GM23338 (cell line): ENCODE measurements at regions not wholly inside any gene's neighbourhood (a gene's known extent, or its start where the extent isn't known, plus 50 kb on each side); places are given as distances from the start of the nearest gene placed in this dataset.

ENCODE experiments used
- ATAC-seq: fragments of 200-7000 bp; cut with Tn5 transposase; 3 replicates; pipeline ENCODE4 v1.9.1; 2020
- DNase-seq: peaks from one replicate; pipeline ENCODE4 v3.0.0-alpha.2; 2015; ENCODE audit warnings: low spot score
- H2AFZ ChIP-seq: fragments of 200-600 bp; sonication (generic); 2 replicates; pipeline ENCODE4 v1.8.0; 2016; ENCODE audit warnings: antibody characterized with exemption, mild to moderate bottlenecking, moderate library complexity
- H3F3A ChIP-seq: fragments of 200-600 bp; sonication (generic); replicated peaks from 2 replicates; pipeline ENCODE4 v1.8.0; 2017; ENCODE audit warnings: antibody characterized with exemption, mixed run types, low read depth
- H3K27ac ChIP-seq: fragments of 200-600 bp; sonication (generic); 2 replicates; pipeline ENCODE4 v1.6.1; 2016; ENCODE audit warnings: low read depth
- H3K27me3 ChIP-seq: fragments of 200-600 bp; sonication (generic); 2 replicates; pipeline ENCODE4 v1.8.0; 2016; ENCODE audit warnings: mild to moderate bottlenecking, mixed run types, moderate library complexity; ENCODE audit not compliant: insufficient read depth
- H3K36me3 ChIP-seq: fragments of 200-600 bp; sonication (generic); 2 replicates; pipeline ENCODE4 v1.8.0; 2016; ENCODE audit warnings: mild to moderate bottlenecking; ENCODE audit not compliant: insufficient read depth
- H3K4me1 ChIP-seq: fragments of 200-600 bp; sonication (generic); 2 replicates; pipeline ENCODE4 v1.8.0; 2016; ENCODE audit warnings: mild to moderate bottlenecking, moderate library complexity; ENCODE audit not compliant: insufficient read depth
- H3K4me2 ChIP-seq: fragments of 200-600 bp; sonication (generic); 2 replicates; pipeline ENCODE4 v1.7.1; 2017; ENCODE audit warnings: mixed run types
- H3K4me3 ChIP-seq: fragments of 200-600 bp; sonication (generic); 2 replicates; pipeline ENCODE4 v1.6.1; 2016; ENCODE audit warnings: mixed run types
- H3K79me2 ChIP-seq: fragments of 200-600 bp; sonication (generic); replicated peaks from 2 replicates; pipeline ENCODE4 v1.8.0; 2017; ENCODE audit warnings: mild to moderate bottlenecking; ENCODE audit not compliant: insufficient read depth
- H3K9me2 ChIP-seq: fragments of 200-600 bp; sonication (generic); 2 replicates; pipeline ENCODE4 v1.8.0; 2017; ENCODE audit not compliant: insufficient read depth
- H4K20me1 ChIP-seq: fragments of 200-600 bp; sonication (generic); replicated peaks from 2 replicates; pipeline ENCODE4 v1.8.0; 2017; ENCODE audit warnings: mild to moderate bottlenecking; ENCODE audit not compliant: insufficient read depth
- H3K27ac Mint-ChIP-seq: 2 replicates; pipeline ENCODE4 v1.8.0; 2020; ENCODE audit warnings: inconsistent platforms, mild to moderate bottlenecking, moderate library complexity, mixed read lengths
- H3K27me3 Mint-ChIP-seq: 3 replicates; pipeline ENCODE4 v1.8.0; 2022; ENCODE audit warnings: low read depth, mild to moderate bottlenecking, moderate library complexity, mixed read lengths, inconsistent platforms; ENCODE audit not compliant: insufficient read depth, poor library complexity
- H3K36me3 Mint-ChIP-seq: 3 replicates; pipeline ENCODE4 v1.8.0; 2021; ENCODE audit warnings: low read depth, mild to moderate bottlenecking, inconsistent platforms, moderate library complexity, mixed read lengths
- H3K4me1 Mint-ChIP-seq: 3 replicates; pipeline ENCODE4 v1.8.0; 2020; ENCODE audit warnings: mild to moderate bottlenecking, inconsistent platforms, mixed read lengths
- H3K4me3 Mint-ChIP-seq: 3 replicates; pipeline ENCODE4 v1.8.0; 2021; ENCODE audit warnings: moderate library complexity, mild to moderate bottlenecking, inconsistent platforms, mixed read lengths
- H3K9me3 Mint-ChIP-seq: 3 replicates; pipeline ENCODE4 v1.8.0; 2020; ENCODE audit warnings: moderate library complexity, mild to moderate bottlenecking, inconsistent platforms, mixed read lengths
- CREB1 ChIP-seq: fragments of 250-450 bp; sonication (Bioruptor Pico); IDR thresholded peaks from 2 replicates; pipeline ENCODE4 v1.5.0; 2020; ENCODE audit warnings: low read depth, mild to moderate bottlenecking, moderate library complexity
- CTCF ChIP-seq, 2 experiments: fragments of 200-600 bp in 1 of 2; sonication (generic) in 1 of 2; conservative IDR thresholded peaks; 2 replicates each; pipeline versions ENCODE4 v1.5.1 to v1.6.1; 2016 to 2017; ENCODE audit warnings: antibody characterized with exemption in 2 of 2, low read depth in 2 of 2, mild to moderate bottlenecking in 2 of 2, moderate library complexity in 1 of 2
- ETS1 ChIP-seq: IDR thresholded peaks from 2 replicates; pipeline ENCODE4 v1.6.1; 2016; ENCODE audit warnings: antibody characterized with exemption
- EZH2 ChIP-seq: fragments of 200-600 bp; sonication (generic); IDR thresholded peaks from one replicate; pipeline ENCODE4 v1.8.0; 2017; ENCODE audit warnings: antibody characterized with exemption, mild to moderate bottlenecking, low read depth; ENCODE audit not compliant: unreplicated experiment
- EZH2phosphoT487 ChIP-seq: fragments of 200-600 bp; sonication (generic); IDR thresholded peaks from one replicate; pipeline ENCODE4 v1.8.1; 2018; ENCODE audit warnings: antibody characterized with exemption; ENCODE audit not compliant: unreplicated experiment
- JUNB ChIP-seq: IDR thresholded peaks from one replicate; pipeline ENCODE4 v1.6.1; 2016; ENCODE audit warnings: antibody characterized with exemption; ENCODE audit not compliant: unreplicated experiment
- NANOG ChIP-seq: IDR thresholded peaks from 2 replicates; pipeline ENCODE4 v1.6.1; 2016; ENCODE audit warnings: antibody characterized with exemption, borderline replicate concordance
- POLR2AphosphoS5 ChIP-seq: IDR thresholded peaks from 2 replicates; pipeline ENCODE4 v1.6.1; 2016; ENCODE audit warnings: antibody characterized with exemption, low read depth
- REST ChIP-seq: IDR thresholded peaks from one replicate; pipeline ENCODE4 v1.6.1; 2018; ENCODE audit warnings: antibody characterized with exemption; ENCODE audit not compliant: unreplicated experiment
- STAT1 ChIP-seq: IDR thresholded peaks from one replicate; pipeline ENCODE4 v1.6.1; 2016; ENCODE audit warnings: antibody characterized with exemption; ENCODE audit not compliant: unreplicated experiment
- ZNF114 ChIP-seq: fragments of 250-450 bp; sonication (Bioruptor Pico); IDR thresholded peaks from 2 replicates; pipeline ENCODE4 v1.5.0; 2020; ENCODE audit warnings: mild to moderate bottlenecking, moderate library complexity
- ZNF331 ChIP-seq: fragments of 250-450 bp; sonication (Bioruptor Pico); IDR thresholded peaks from 2 replicates; pipeline ENCODE4 v1.5.0; 2020; ENCODE audit warnings: low read depth, mild to moderate bottlenecking, moderate library complexity
- ZNF462 ChIP-seq: fragments of 250-450 bp; sonication (Bioruptor Pico); IDR thresholded peaks from 2 replicates; pipeline ENCODE4 v1.5.0; 2020; ENCODE audit warnings: mild to moderate bottlenecking, moderate library complexity

GRCh38 chr18:42527766-42528165 lies 572.7 kb downstream of the PIK3C3 start:
- no peak overlapping the region for H3K27ac ChIP-seq
- ATAC-seq (no peak), DNase-seq (no peak)
- no peaks in the 10 kb centered on the region for H3K4me1 ChIP-seq
- no peak overlapping the region for H2AFZ ChIP-seq
- H3K27me3 ChIP-seq = no peaks in the 10 kb centered on the region
- Mint-ChIP-seq H3K9me3 (no peaks in the 10 kb centered on the region), H3K4me1 (no peaks in the 10 kb centered on the region), H3K4me3 (no peak overlapping the region), H3K36me3 (no peaks in the 10 kb centered on the region), H3K27me3 (no peaks in the 10 kb centered on the region), H3K27ac (no peak overlapping the region)
- H3F3A ChIP-seq = no peaks in the 10 kb centered on the region
- H4K20me1 ChIP-seq = no peaks in the 10 kb centered on the region
- H3K79me2 ChIP-seq = no peaks in the 10 kb centered on the region
- no peak overlapping the region for H3K4me3 ChIP-seq
- H3K36me3 ChIP-seq = no peaks in the 10 kb centered on the region
- no peak for TF ChIP-seq ZNF462
- TF ChIP-seq EZH2 = no peak
- no peak for TF ChIP-seq JUNB
- TF ChIP-seq EZH2phosphoT487 = no peak
- no peak for TF ChIP-seq ZNF114
- TF ChIP-seq CREB1 (CRISPR knock-in tag) = no peak
- no peak for TF ChIP-seq REST
- no peak for TF ChIP-seq ETS1
- TF ChIP-seq ZNF331 (CRISPR knock-in tag) = no peak
- no peak for TF ChIP-seq POLR2AphosphoS5
- TF ChIP-seq CTCF (conservative IDR thresholded peaks at IDR 0.05; ENCODE audit: low read depth in 2 of 2) = no peak
- TF ChIP-seq STAT1 = no peak
- no peak for TF ChIP-seq NANOG
- H3K9me2 ChIP-seq = peaks cover 5% of the 10 kb centered on the region; the same call in 1 of the 2 replicates
- H3K4me2 ChIP-seq = no peak overlapping the region
